ENCODE measurements at regions not wholly inside any gene's neighbourhood (a gene's known extent, or its start where the extent isn't known, plus 50 kb on each side); places are given as distances from the start of the nearest gene placed in this dataset.

DNA sequence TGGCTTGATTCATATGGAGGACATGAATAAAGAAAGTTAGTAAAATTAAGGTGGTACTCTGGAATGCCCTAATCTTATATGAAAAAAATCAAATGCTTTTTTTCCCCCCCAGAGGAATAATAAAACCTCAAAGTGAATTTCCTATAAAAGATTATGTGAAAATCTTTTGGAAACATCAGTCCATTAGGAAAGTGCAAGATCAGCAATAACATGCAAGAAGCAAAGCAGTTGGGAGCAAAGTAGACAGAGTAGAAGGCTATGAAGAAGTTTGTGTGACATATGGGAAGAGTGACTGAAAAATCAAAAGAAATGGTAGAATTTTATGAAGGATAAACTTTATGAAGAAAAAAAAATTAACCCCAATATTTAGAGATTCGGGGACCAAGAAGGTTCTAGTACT is 998.0 kb upstream of the EPHA7 start:
- TF ChIP-seq, protein P1, sequence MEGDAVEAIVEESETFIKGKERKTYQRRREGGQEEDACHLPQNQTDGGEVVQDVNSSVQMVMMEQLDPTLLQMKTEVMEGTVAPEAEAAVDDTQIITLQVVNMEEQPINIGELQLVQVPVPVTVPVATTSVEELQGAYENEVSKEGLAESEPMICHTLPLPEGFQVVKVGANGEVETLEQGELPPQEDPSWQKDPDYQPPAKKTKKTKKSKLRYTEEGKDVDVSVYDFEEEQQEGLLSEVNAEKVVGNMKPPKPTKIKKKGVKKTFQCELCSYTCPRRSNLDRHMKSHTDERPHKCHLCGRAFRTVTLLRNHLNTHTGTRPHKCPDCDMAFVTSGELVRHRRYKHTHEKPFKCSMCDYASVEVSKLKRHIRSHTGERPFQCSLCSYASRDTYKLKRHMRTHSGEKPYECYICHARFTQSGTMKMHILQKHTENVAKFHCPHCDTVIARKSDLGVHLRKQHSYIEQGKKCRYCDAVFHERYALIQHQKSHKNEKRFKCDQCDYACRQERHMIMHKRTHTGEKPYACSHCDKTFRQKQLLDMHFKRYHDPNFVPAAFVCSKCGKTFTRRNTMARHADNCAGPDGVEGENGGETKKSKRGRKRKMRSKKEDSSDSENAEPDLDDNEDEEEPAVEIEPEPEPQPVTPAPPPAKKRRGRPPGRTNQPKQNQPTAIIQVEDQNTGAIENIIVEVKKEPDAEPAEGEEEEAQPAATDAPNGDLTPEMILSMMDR (IDR thresholded peaks at IDR 0.05 in 4 of 5, conservative IDR thresholded peaks at IDR 0.05 in 1 of 5), result no peak
- TF ChIP-seq POLR2A (IDR thresholded peaks at IDR 0.05), result no peak

Measured in gastrocnemius medialis (tissue), 4 donors.